A673 (cell line): ENCODE measurements at regions not wholly inside any gene's neighbourhood (a gene's known extent, or its start where the extent isn't known, plus 50 kb on each side); places are given as distances from the start of the nearest gene placed in this dataset.

Source experiments
- CTCF ChIP-seq: fragments of 300-800, 200-600 bp; sonication (generic); conservative IDR thresholded peaks from 2 replicates; pipeline ENCODE4 v1.5.1; 2017; ENCODE audit warnings: low read depth, mild to moderate bottlenecking, antibody characterized with exemption, low read length, moderate library complexity, mixed read lengths
- EZH2 ChIP-seq: fragments of 200-600 bp; sonication (generic); IDR thresholded peaks from 2 replicates; pipeline ENCODE4 v1.6.1; 2017; ENCODE audit warnings: borderline replicate concordance, low read depth, mild to moderate bottlenecking, mixed read lengths, antibody characterized with exemption, low read length; ENCODE audit not compliant: poor library complexity, severe bottlenecking

GRCh38 chr3:75295013-75295412 lies 369.1 kb upstream of the FRG2C start:
- no peak for TF ChIP-seq CTCF
- TF ChIP-seq EZH2, result no peak
